Ovary (tissue), 7 donors: ENCODE measurements at regions not wholly inside any gene's neighbourhood (a gene's known extent, or its start where the extent isn't known, plus 50 kb on each side); places are given as distances from the start of the nearest gene placed in this dataset.

ENCODE experiments used
- DNase-seq, 5 donors: peaks; one replicate each; pipeline ENCODE4 v3.0.0-alpha.2; 2019 to 2020
- H3K27ac ChIP-seq, 2 donors: fragments of 200-600 bp; one replicate each; pipeline versions ENCODE4 v1.5.1 to v1.8.0; 2019 to 2022
- H3K27me3 ChIP-seq: fragments of 200-600 bp; one replicate; pipeline ENCODE4 v1.8.0; 2022
- H3K36me3 ChIP-seq: fragments of 200-600 bp; sonication (generic); one replicate; pipeline ENCODE4 v1.5.1; 2019
- H3K4me1 ChIP-seq: one replicate; pipeline ENCODE4 v1.8.1; 2013; ENCODE audit warnings: mild to moderate bottlenecking, moderate library complexity; ENCODE audit not compliant: insufficient read depth
- H3K4me3 ChIP-seq: fragments of 200-600 bp; sonication (generic); one replicate; pipeline ENCODE4 v1.5.1; 2017
- H3K9me3 ChIP-seq, 2 donors: fragments of 200-600 bp in 1 of 2; sonication (generic) in 1 of 2; one replicate each; pipeline versions ENCODE4 v1.5.1 to v1.8.1; 2013 to 2019; ENCODE audit warnings: mild to moderate bottlenecking in 1 of 2, moderate library complexity in 1 of 2
- EP300 ChIP-seq: sonication (generic); formaldehyde crosslinking; IDR thresholded peaks from one replicate; pipeline ENCODE4 v1.6.1; 2017; ENCODE audit warnings: antibody characterized with exemption
- POLR2A ChIP-seq: fragments of 450-650 bp; IDR thresholded peaks from one replicate; pipeline ENCODE4 v1.6.1; 2017; ENCODE audit warnings: antibody characterized with exemption, mild to moderate bottlenecking, moderate library complexity
- WGBS, 3 donors: extraction: QIAGEN DNeasy Blood & Tissue Kit in 1 of 3; methylation state at CpG; one replicate each; pipeline versions ENCODE4 v1.1.5 to v1.1.7; 2013 to 2017; 5-methylcytosine and 5-hydroxymethylcytosine counted together
- intact Hi-C, 4 donors: fragments of 100-400 bp; cut with DNase I; formaldehyde crosslinking; loops; one replicate each; pipeline versions ENCODE4 v1.11.0 to v1.15.1; 2022 to 2023
- TF ChIP-seq, protein P1 (sequence below), 3 donors: fragments of 450-650 bp in 2 of 3; fragments of 200-600 bp in 1 of 3; IDR thresholded peaks; one replicate each; pipeline versions ENCODE4 v1.5.1 to v1.8.0; 2016 to 2022; ENCODE audit warnings: antibody characterized with exemption in 3 of 3, mild to moderate bottlenecking in 1 of 3
- donor health status: DM: no; HTN: no; CAD: no; lungs with moderate emphysema.
- donor health status: DM: no; HTN: no; CAD: no.
- donor health status: Bipolar disorder and iron deficiency.
- donor health status: DM: no; HTN: no; CAD: no.
- donor health status: DM: yes; HTN: yes; CAD: no.

DNA sequence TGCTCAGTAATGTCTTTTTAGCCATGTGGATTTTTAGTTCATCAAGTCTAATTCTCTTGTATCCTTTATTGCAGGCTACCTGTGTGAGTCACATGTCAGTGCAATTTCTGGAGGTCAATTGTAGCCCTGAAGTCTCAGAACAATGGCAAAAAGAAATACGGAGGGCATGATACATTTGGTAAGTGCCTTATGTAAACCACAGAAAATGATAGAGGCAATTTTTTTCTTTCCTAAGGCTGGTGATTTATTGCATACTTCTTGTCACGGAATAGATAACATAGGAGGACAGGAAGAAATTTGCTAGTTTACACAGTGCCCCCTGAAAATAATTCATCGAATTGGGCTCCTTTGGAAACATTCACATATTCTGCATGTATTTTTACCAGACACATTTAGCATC is 235.9 kb downstream of the DMRTA1 start:
- Histone ChIP-seq H3K4me3 (no peak overlapping the region), H3K36me3 (no peaks in the 10 kb centered on the region), H3K9me3 (no peaks in the 10 kb centered on the region), H3K27me3 (no peaks in the 10 kb centered on the region), H3K4me1 (no peaks in the 10 kb centered on the region), H3K27ac (no peak overlapping the region)
- TF ChIP-seq POLR2A (no peak), EP300 (no peak)
- TF ChIP-seq, protein P1, sequence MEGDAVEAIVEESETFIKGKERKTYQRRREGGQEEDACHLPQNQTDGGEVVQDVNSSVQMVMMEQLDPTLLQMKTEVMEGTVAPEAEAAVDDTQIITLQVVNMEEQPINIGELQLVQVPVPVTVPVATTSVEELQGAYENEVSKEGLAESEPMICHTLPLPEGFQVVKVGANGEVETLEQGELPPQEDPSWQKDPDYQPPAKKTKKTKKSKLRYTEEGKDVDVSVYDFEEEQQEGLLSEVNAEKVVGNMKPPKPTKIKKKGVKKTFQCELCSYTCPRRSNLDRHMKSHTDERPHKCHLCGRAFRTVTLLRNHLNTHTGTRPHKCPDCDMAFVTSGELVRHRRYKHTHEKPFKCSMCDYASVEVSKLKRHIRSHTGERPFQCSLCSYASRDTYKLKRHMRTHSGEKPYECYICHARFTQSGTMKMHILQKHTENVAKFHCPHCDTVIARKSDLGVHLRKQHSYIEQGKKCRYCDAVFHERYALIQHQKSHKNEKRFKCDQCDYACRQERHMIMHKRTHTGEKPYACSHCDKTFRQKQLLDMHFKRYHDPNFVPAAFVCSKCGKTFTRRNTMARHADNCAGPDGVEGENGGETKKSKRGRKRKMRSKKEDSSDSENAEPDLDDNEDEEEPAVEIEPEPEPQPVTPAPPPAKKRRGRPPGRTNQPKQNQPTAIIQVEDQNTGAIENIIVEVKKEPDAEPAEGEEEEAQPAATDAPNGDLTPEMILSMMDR (IDR thresholded peaks at IDR 0.05) = no peak
- WGBS, 3 donors = 8 to 19% (median 10%) methylated on average over 3 of the region's 3 CpGs
- intact Hi-C loops = no loop called here
- no peak for DNase-seq

DNA sequence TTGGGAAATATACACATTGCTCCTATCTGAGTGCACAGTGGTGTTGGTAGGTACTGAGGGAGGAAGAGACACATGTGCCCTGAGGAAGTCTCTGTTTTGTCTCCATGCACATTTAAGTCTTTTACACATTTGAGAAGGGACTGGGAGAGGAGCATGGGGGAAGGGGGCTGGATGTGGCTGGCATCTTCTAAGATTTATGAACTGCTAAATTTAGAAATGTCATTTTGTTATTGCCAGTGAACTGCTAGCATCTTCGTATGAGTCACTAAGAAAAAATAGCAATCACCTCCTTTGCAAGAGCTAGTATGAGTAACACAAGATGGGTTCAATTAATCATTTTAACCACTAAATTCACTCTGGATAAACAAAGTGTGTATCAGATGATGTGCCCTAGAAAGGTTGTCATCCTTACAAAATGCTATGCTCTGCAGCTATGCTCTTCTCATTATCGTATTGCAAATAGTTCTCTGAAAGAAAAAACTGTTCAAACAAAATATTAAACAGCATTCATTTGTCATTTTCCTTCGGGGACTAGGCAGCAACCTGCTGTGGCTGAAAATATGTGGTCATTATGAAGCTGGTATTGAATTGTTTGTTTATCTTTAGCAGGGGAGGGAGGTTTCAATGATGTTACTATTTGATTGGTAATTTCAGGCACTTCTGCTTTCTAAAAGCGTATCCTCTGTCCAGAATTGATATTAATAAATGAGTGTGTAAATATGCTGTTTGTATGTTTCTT is 236.5 kb downstream of the DMRTA1 start:
- 10 to 27% (median 20%) methylated on average over 4 of the region's 4 CpGs for WGBS, 3 donors
- H3K27me3 ChIP-seq = no peaks in the 10 kb centered on the region
- DNase-seq = no peak
- no peaks in the 10 kb centered on the region for H3K9me3 ChIP-seq
- H3K27ac ChIP-seq = no peak overlapping the region
- no peak overlapping the region for H3K4me3 ChIP-seq
- no peaks in the 10 kb centered on the region for H3K36me3 ChIP-seq
- no peaks in the 10 kb centered on the region for H3K4me1 ChIP-seq
- intact Hi-C loops = no loop called here
- TF ChIP-seq EP300 = no peak

DNA sequence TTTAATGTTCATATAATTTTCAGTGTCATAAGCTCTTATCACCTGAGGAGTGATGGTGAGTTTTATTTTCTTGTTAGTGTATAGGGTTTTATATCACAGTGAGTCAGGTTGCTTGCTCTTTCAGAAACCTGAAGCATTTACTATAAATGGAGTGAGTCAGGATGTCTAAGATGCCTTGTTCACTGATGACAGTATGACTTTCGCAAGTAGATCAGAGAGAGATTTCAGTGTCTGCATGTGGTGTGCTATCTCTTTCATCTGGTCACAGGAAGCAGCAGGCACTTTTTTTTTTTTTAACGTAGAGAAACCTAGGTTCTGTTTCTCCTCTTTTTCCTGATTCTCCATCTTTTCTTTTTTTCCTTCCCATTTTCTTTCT is 237.1 kb downstream of the DMRTA1 start:
- DNase-seq = no peak
- Histone ChIP-seq H3K4me1 (no peaks in the 10 kb centered on the region), H3K27ac (no peak overlapping the region), H3K27me3 (no peaks in the 10 kb centered on the region), H3K4me3 (no peak overlapping the region), H3K36me3 (no peaks in the 10 kb centered on the region), H3K9me3 (no peaks in the 10 kb centered on the region)
- 33 to 51% (median 47%) methylated on average over 2 of the region's 2 CpGs for WGBS, 3 donors
- no peak for TF ChIP-seq EP300
- TF ChIP-seq, protein P1 (IDR thresholded peaks at IDR 0.05) = no peak
- TF ChIP-seq POLR2A = no peak
- intact Hi-C loops = no loop called here

DNA sequence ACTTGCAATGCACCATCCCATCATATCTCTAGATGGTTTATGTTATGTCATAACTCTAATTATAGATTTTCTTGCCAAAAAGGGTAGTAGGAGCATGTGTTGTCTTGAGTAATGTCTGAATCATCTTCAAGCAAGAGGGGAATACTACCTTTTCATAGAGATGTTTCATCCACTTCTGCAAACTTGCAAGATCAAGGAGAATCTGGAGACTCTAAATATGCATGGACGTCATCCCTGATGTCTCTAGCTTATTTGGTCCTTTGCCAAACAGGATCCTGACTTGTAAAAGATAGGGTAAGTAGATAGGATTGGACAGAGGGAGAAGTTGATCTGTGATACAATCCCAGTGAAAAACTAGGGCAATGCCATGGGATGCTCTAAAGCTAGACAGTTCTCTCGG is 246.5 kb downstream of the DMRTA1 start:
- Histone ChIP-seq H3K36me3 (no peaks in the 10 kb centered on the region), H3K9me3 (no peaks in the 10 kb centered on the region), H3K4me1 (no peaks in the 10 kb centered on the region), H3K27me3 (no peaks in the 10 kb centered on the region), H3K4me3 (no peak overlapping the region), H3K27ac (no peak overlapping the region)
- no peak for DNase-seq
- 72 to 80% (median 76%) methylated on average over 2 of the region's 2 CpGs for WGBS, 3 donors
- intact Hi-C loops = no loop called here
- TF ChIP-seq POLR2A = no peak

DNA sequence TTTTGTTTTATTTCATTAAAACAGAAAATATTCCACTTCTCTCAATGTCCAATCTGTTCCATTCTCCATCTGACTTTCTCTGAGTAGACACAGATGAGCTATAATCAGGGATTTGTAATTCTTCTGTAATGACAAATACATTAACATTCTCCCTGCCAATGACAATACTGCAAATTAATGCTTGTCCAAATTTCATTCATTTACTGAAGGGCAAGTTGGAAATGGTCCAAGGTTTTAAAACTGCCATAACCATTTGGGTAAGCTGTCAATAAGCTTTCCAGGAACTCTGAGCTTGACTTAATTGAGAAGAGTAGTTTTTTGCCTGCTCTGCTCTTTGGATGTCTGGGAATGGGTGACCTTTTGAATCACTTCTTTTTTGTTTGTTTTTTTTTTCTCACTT is 253.5 kb downstream of the DMRTA1 start:
- no peak overlapping the region for H3K27ac ChIP-seq
- H3K9me3 ChIP-seq = no peaks in the 10 kb centered on the region
- H3K27me3 ChIP-seq = no peaks in the 10 kb centered on the region
- TF ChIP-seq, protein P1 (IDR thresholded peaks at IDR 0.05) = no peak
- TF ChIP-seq POLR2A (no peak), EP300 (no peak)
- DNase-seq = no peak
- H3K4me1 ChIP-seq = no peaks in the 10 kb centered on the region
- no peak overlapping the region for H3K4me3 ChIP-seq
- intact Hi-C loops = no loop called here
- H3K36me3 ChIP-seq = no peaks in the 10 kb centered on the region
